HCT116 (cell line): ENCODE measurements at regions not wholly inside any gene's neighbourhood (a gene's known extent, or its start where the extent isn't known, plus 50 kb on each side); places are given as distances from the start of the nearest gene placed in this dataset.

Experiments used
- ATAC-seq: fragments of 200-7000 bp; cut with Tn5 transposase; 2 replicates; pipeline ENCODE4 v1.9.1; 2020; ENCODE audit warnings: mild to moderate bottlenecking, moderate library complexity
- BruUV-seq: library from RNA; stranded (reverse); fragments of 400-500 nt; replicated peaks from 2 replicates; lab custom pipeline; 2021; lab: Mats Ljungman, UMichigan
- CTCF ChIA-PET: fragments of 300-600 bp; sonication (Branson Sonifier 250); formaldehyde crosslinking; loops from one replicate; lab custom pipeline; 2021; ENCODE audit warnings: antibody characterized with exemption; lab: Charles Lee
- POLR2A ChIA-PET: fragments of 300-600, 350-600 bp; sonication (Branson Sonifier 250); formaldehyde crosslinking; loops from one replicate; lab custom pipeline; 2021; ENCODE audit warnings: antibody characterized with exemption; lab: Charles Lee
- RAD21 ChIA-PET, 2 experiments: fragments of 300-600 bp; sonication (Branson Sonifier 250); formaldehyde crosslinking; loops; one replicate each; lab custom pipeline; 2023; ENCODE audit warnings: low total read pairs in 2 of 2; ENCODE audit not compliant: uncharacterized antibody in 2 of 2, unreplicated experiment in 2 of 2, low non-redundant PET in 1 of 2; lab: Charles Lee
- DNase-seq: peaks from one replicate; pipeline ENCODE4 v3.0.0-alpha.2; 2010; ENCODE audit warnings: low read depth, low spot score
- H2AFZ ChIP-seq: fragments of 200-600 bp; shearing (Covaris generic), sonication (generic); 2 replicates; pipeline ENCODE4 v1.6.1; 2017; ENCODE audit warnings: low read depth, mixed run types, mixed read lengths, antibody characterized with exemption, low read length; ENCODE audit not compliant: poor library complexity, severe bottlenecking
- H3K27ac ChIP-seq: 2 replicates; pipeline ENCODE4 v1.5.1; 2012; ENCODE audit warnings: low read depth, low read length
- H3K27me3 ChIP-seq: fragments of 200-600 bp; sonication (generic); 2 replicates; pipeline ENCODE4 v1.6.1; 2016; ENCODE audit warnings: mixed run types, low read length, mixed read lengths; ENCODE audit not compliant: insufficient read depth
- H3K36me3 ChIP-seq, 2 experiments: fragments of 200-500 bp in 1 of 2; fragments of 200-600 bp in 1 of 2; sonication (Bioruptor generic) in 1 of 2; sonication (generic) in 1 of 2; 2 replicates each; pipeline versions ENCODE4 v1.5.1 to v1.6.1; 2014 to 2016; ENCODE audit warnings: low read length in 2 of 2, inconsistent platforms in 1 of 2, mixed read lengths in 1 of 2, mixed run types in 1 of 2; ENCODE audit not compliant: insufficient read depth in 2 of 2, control insufficient read depth in 1 of 2
- H3K4me1 ChIP-seq, 2 experiments: fragments of 200-600 bp in 1 of 2; sonication (generic) in 1 of 2; 2 replicates each; pipeline versions ENCODE4 v1.5.1 to v1.6.1; 2012 to 2017; ENCODE audit warnings: low read length in 2 of 2, inconsistent platforms in 1 of 2, mild to moderate bottlenecking in 1 of 2, mixed read lengths in 1 of 2, mixed run types in 1 of 2, moderate library complexity in 1 of 2; ENCODE audit not compliant: insufficient read depth in 2 of 2, control insufficient read depth in 1 of 2
- H3K4me2 ChIP-seq: fragments of 200-600 bp; sonication (generic); 2 replicates; pipeline ENCODE4 v1.6.1; 2017; ENCODE audit warnings: mixed run types, low read length, mixed read lengths
- H3K4me3 ChIP-seq, 2 experiments: fragments of 200-600 bp in 1 of 2; sonication (generic) in 1 of 2; replicated peaks in 1 of 2; 2 replicates each; pipeline ENCODE4 v1.5.1; 2011 to 2016; ENCODE audit warnings: low read length in 2 of 2, control low read depth in 1 of 2, low read depth in 1 of 2, mild to moderate bottlenecking in 1 of 2, mixed read lengths in 1 of 2, mixed run types in 1 of 2
- H3K79me2 ChIP-seq: fragments of 200-600 bp; sonication (generic); 2 replicates; pipeline ENCODE4 v1.6.1; 2017; ENCODE audit warnings: mild to moderate bottlenecking, mixed run types, low read length, moderate library complexity, mixed read lengths; ENCODE audit not compliant: insufficient read depth
- H3K9ac ChIP-seq: fragments of 200-600 bp; sonication (generic); 2 replicates; pipeline ENCODE4 v1.6.1; 2016; ENCODE audit warnings: low read length, mixed read lengths
- H3K9me2 ChIP-seq: fragments of 200-600 bp; sonication (generic), shearing (Covaris generic); 2 replicates; pipeline ENCODE4 v1.6.1; 2017; ENCODE audit warnings: mixed run types, mild to moderate bottlenecking, moderate library complexity; ENCODE audit not compliant: insufficient read depth
- H3K9me3 ChIP-seq, 2 experiments: fragments of 200-500 bp in 1 of 2; fragments of 200-600 bp in 1 of 2; sonication (Bioruptor generic) in 1 of 2; sonication (generic) in 1 of 2; 2 replicates each; pipeline ENCODE4 v1.6.1; 2014 to 2017; ENCODE audit warnings: low read length in 2 of 2, mixed read lengths in 2 of 2, inconsistent platforms in 1 of 2, low read depth in 1 of 2, mild to moderate bottlenecking in 1 of 2, mixed run types in 1 of 2, moderate library complexity in 1 of 2; ENCODE audit not compliant: control insufficient read depth in 1 of 2, insufficient read depth in 1 of 2
- H4K20me1 ChIP-seq: fragments of 200-600 bp; sonication (generic), shearing (Covaris generic); 2 replicates; pipeline ENCODE4 v1.6.1; 2017; ENCODE audit warnings: mixed run types, mild to moderate bottlenecking, moderate library complexity; ENCODE audit not compliant: insufficient read depth
- EGR1 ChIP-seq: IDR thresholded peaks from 2 replicates; pipeline ENCODE4 v1.6.1; 2012; ENCODE audit warnings: low read depth
- ELF1 ChIP-seq: IDR thresholded peaks from 2 replicates; pipeline ENCODE4 v1.6.1; 2012; ENCODE audit warnings: low read depth, borderline replicate concordance
- EZH2 ChIP-seq: fragments of 200-600 bp; sonication (generic); IDR thresholded peaks from 2 replicates; pipeline ENCODE4 v1.6.1; 2017; ENCODE audit warnings: antibody characterized with exemption, mixed run types
- EZH2phosphoT487 ChIP-seq: fragments of 200-600 bp; IDR thresholded peaks from 2 replicates; pipeline ENCODE4 v1.6.1; 2018; ENCODE audit warnings: antibody characterized with exemption, borderline replicate concordance
- JUND ChIP-seq: IDR thresholded peaks from 2 replicates; pipeline ENCODE4 v1.6.1; 2012
- MAX ChIP-seq: IDR thresholded peaks from 2 replicates; pipeline ENCODE4 v1.6.1; 2012
- POLR2A ChIP-seq: IDR thresholded peaks from 2 replicates; pipeline ENCODE4 v1.7.0; 2011; ENCODE audit warnings: borderline replicate concordance; ENCODE audit not compliant: insufficient read depth, insufficient read length; ENCODE audit errors: extremely low read depth
- SIN3A ChIP-seq: IDR thresholded peaks from 2 replicates; pipeline ENCODE4 v1.6.1; 2012; ENCODE audit warnings: low read depth
- SP1 ChIP-seq: IDR thresholded peaks from 2 replicates; pipeline ENCODE4 v1.6.1; 2012; ENCODE audit warnings: low read depth
- SRF ChIP-seq: IDR thresholded peaks from 2 replicates; pipeline ENCODE4 v1.6.1; 2012; ENCODE audit warnings: low read depth
- YY1 ChIP-seq: IDR thresholded peaks from 2 replicates; pipeline ENCODE4 v1.6.1; 2011; ENCODE audit warnings: low read length, low read depth, moderate library complexity, mild to moderate bottlenecking; ENCODE audit not compliant: insufficient replicate concordance; ENCODE audit errors: extremely low read depth
- ZFX ChIP-seq: fragments of 450-650 bp; IDR thresholded peaks from 2 replicates; pipeline ENCODE4 v1.6.1; 2017
- ZNF274 ChIP-seq: fragments of 200-500 bp; sonication (Bioruptor generic); IDR thresholded peaks from 2 replicates; pipeline ENCODE4 v1.6.1; 2014; ENCODE audit warnings: mild to moderate bottlenecking, low read depth, low read length, inconsistent platforms
- intact Hi-C: fragments of 100-400 bp; cut with micrococcal nuclease; formaldehyde crosslinking; loops from 2 replicates; pipeline ENCODE4 v1.10.0; 2022
- TF ChIP-seq, protein P1 (sequence below): IDR thresholded peaks from 2 replicates; pipeline ENCODE4 v1.6.1; 2012; ENCODE audit warnings: low read depth
- TF ChIP-seq, protein P2 (sequence below): IDR thresholded peaks from 2 replicates; pipeline ENCODE4 v1.6.1; 2012
- TF ChIP-seq, protein P3 (sequence below): IDR thresholded peaks from 2 replicates; pipeline ENCODE4 v1.6.1; 2011; ENCODE audit warnings: mild to moderate bottlenecking, low read length, moderate library complexity; ENCODE audit not compliant: insufficient replicate concordance; ENCODE audit errors: extremely low read depth

GRCh38 chr3:5347486-5347885 is 160.0 kb downstream of the EDEM1 start:
- peaks cover 0 to 12% of the 10 kb centered on the region in 2 experiments; a peak in 1 of 4 replicates for H3K4me1 ChIP-seq
- H3K4me2 ChIP-seq, result no peak overlapping the region
- H4K20me1 ChIP-seq, result no peaks in the 10 kb centered on the region
- intact Hi-C loops, result no loop called here
- CTCF ChIA-PET, result no interaction called here
- no peak overlapping the region for H3K27ac ChIP-seq
- no peak overlapping the region for H2AFZ ChIP-seq
- H3K79me2 ChIP-seq, result no peaks in the 10 kb centered on the region
- no peak for TF ChIP-seq EZH2phosphoT487
- TF ChIP-seq, protein P1, sequence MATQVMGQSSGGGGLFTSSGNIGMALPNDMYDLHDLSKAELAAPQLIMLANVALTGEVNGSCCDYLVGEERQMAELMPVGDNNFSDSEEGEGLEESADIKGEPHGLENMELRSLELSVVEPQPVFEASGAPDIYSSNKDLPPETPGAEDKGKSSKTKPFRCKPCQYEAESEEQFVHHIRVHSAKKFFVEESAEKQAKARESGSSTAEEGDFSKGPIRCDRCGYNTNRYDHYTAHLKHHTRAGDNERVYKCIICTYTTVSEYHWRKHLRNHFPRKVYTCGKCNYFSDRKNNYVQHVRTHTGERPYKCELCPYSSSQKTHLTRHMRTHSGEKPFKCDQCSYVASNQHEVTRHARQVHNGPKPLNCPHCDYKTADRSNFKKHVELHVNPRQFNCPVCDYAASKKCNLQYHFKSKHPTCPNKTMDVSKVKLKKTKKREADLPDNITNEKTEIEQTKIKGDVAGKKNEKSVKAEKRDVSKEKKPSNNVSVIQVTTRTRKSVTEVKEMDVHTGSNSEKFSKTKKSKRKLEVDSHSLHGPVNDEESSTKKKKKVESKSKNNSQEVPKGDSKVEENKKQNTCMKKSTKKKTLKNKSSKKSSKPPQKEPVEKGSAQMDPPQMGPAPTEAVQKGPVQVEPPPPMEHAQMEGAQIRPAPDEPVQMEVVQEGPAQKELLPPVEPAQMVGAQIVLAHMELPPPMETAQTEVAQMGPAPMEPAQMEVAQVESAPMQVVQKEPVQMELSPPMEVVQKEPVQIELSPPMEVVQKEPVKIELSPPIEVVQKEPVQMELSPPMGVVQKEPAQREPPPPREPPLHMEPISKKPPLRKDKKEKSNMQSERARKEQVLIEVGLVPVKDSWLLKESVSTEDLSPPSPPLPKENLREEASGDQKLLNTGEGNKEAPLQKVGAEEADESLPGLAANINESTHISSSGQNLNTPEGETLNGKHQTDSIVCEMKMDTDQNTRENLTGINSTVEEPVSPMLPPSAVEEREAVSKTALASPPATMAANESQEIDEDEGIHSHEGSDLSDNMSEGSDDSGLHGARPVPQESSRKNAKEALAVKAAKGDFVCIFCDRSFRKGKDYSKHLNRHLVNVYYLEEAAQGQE, result no peak
- no peak for TF ChIP-seq ZNF274
- TF ChIP-seq YY1, result no peak
- TF ChIP-seq ZFX, result no peak
- TF ChIP-seq, protein P2, sequence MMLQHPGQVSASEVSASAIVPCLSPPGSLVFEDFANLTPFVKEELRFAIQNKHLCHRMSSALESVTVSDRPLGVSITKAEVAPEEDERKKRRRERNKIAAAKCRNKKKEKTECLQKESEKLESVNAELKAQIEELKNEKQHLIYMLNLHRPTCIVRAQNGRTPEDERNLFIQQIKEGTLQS, result no peak
- TF ChIP-seq SP1, result no peak
- TF ChIP-seq, protein P3, sequence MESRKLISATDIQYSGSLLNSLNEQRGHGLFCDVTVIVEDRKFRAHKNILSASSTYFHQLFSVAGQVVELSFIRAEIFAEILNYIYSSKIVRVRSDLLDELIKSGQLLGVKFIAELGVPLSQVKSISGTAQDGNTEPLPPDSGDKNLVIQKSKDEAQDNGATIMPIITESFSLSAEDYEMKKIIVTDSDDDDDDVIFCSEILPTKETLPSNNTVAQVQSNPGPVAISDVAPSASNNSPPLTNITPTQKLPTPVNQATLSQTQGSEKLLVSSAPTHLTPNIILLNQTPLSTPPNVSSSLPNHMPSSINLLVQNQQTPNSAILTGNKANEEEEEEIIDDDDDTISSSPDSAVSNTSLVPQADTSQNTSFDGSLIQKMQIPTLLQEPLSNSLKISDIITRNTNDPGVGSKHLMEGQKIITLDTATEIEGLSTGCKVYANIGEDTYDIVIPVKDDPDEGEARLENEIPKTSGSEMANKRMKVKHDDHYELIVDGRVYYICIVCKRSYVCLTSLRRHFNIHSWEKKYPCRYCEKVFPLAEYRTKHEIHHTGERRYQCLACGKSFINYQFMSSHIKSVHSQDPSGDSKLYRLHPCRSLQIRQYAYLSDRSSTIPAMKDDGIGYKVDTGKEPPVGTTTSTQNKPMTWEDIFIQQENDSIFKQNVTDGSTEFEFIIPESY, result no peak
- no peak for TF ChIP-seq MAX
- no peak for TF ChIP-seq SRF
- TF ChIP-seq ELF1, result no peak
- TF ChIP-seq EZH2, result no peak
- TF ChIP-seq JUND, result no peak
- TF ChIP-seq SIN3A, result no peak
- no peak for TF ChIP-seq POLR2A
- no peak for TF ChIP-seq EGR1
- no peak overlapping the region for H3K4me3 ChIP-seq
- H3K27me3 ChIP-seq, result no peaks in the 10 kb centered on the region
- H3K9me3 ChIP-seq, result no peaks in the 10 kb centered on the region
- no peak overlapping the region for H3K9ac ChIP-seq
- no peaks in the 10 kb centered on the region for H3K36me3 ChIP-seq
- POLR2A ChIA-PET, result no interaction called here
- H3K9me2 ChIP-seq, result no peaks in the 10 kb centered on the region
- no TSS peak for BruUV-seq
- ATAC-seq, result no peak
- RAD21 ChIA-PET, result no interaction called here
- no peak for DNase-seq
